HepG2 (cell line): ENCODE measurements at regions not wholly inside any gene's neighbourhood (a gene's known extent, or its start where the extent isn't known, plus 50 kb on each side); places are given as distances from the start of the nearest gene placed in this dataset.

ENCODE experiments used
- BCL6 ChIP-seq: IDR thresholded peaks from 2 replicates; pipeline ENCODE4 v1.6.1; 2016; ENCODE audit warnings: missing genetic modification reagents, missing compliant biosample characterization
- BHLHE40 ChIP-seq: IDR thresholded peaks from 2 replicates; pipeline ENCODE4 v1.6.1; 2011; ENCODE audit warnings: low read length, improper control_type of control experiment
- CAMTA2 ChIP-seq: sonication (generic); formaldehyde crosslinking; IDR thresholded peaks from 2 replicates; pipeline ENCODE4 v1.4.0; 2020; ENCODE audit warnings: mild to moderate bottlenecking, missing genetic modification reagents, borderline replicate concordance
- FOXA3 ChIP-seq: IDR thresholded peaks from 2 replicates; pipeline ENCODE4 v1.6.1; 2016; ENCODE audit warnings: missing genetic modification reagents, missing compliant biosample characterization
- FOXO1 ChIP-seq: sonication (generic); formaldehyde crosslinking; IDR thresholded peaks from 2 replicates; pipeline ENCODE4 v1.4.0; 2020; ENCODE audit warnings: missing genetic modification reagents
- GMEB2 ChIP-seq: IDR thresholded peaks from 2 replicates; pipeline ENCODE4 v1.6.1; 2016; ENCODE audit warnings: missing biosample characterization, missing genetic modification reagents, low read depth
- HMG20B ChIP-seq: conservative IDR thresholded peaks from 2 replicates; pipeline ENCODE4 v1.6.1; 2016; ENCODE audit warnings: missing genetic modification reagents, missing compliant biosample characterization
- HNF1B ChIP-seq: sonication (generic); formaldehyde crosslinking; IDR thresholded peaks from 2 replicates; pipeline ENCODE4 v1.5.1; 2020; ENCODE audit warnings: mild to moderate bottlenecking, moderate library complexity, missing genetic modification reagents
- ISX ChIP-seq: sonication (generic); formaldehyde crosslinking; conservative IDR thresholded peaks from 2 replicates; pipeline ENCODE4 v1.5.0; 2020; ENCODE audit warnings: missing genetic modification reagents
- KLF11 ChIP-seq: IDR thresholded peaks from 2 replicates; pipeline ENCODE4 v1.6.1; 2016; ENCODE audit warnings: missing compliant biosample characterization
- NR3C1 ChIP-seq: sonication (generic); formaldehyde crosslinking; IDR thresholded peaks from 2 replicates; pipeline ENCODE4 v1.4.0; 2020; ENCODE audit warnings: missing genetic modification reagents
- ONECUT2 ChIP-seq: sonication (generic); formaldehyde crosslinking; IDR thresholded peaks from 2 replicates; pipeline ENCODE4 v1.4.0; 2020; ENCODE audit warnings: missing genetic modification reagents
- PAF1 ChIP-seq: IDR thresholded peaks from 2 replicates; pipeline ENCODE4 v1.6.1; 2016; ENCODE audit warnings: missing genetic modification reagents, missing compliant biosample characterization
- PHF20 ChIP-seq: sonication (generic); formaldehyde crosslinking; IDR thresholded peaks from 2 replicates; pipeline ENCODE4 v1.5.0; 2020; ENCODE audit warnings: mild to moderate bottlenecking, missing genetic modification reagents
- PHF5A ChIP-seq: IDR thresholded peaks from one replicate; pipeline ENCODE4 v1.6.1; 2018; ENCODE audit warnings: low read depth, missing genetic modification reagents; ENCODE audit not compliant: unreplicated experiment
- SOX5 ChIP-seq: IDR thresholded peaks from 2 replicates; pipeline ENCODE4 v1.6.1; 2016; ENCODE audit warnings: borderline replicate concordance
- TCF7 ChIP-seq: sonication (generic); IDR thresholded peaks from 2 replicates; pipeline ENCODE4 v1.6.1; 2016; ENCODE audit warnings: antibody characterized with exemption, low read depth
- THYN1 ChIP-seq: sonication (generic); formaldehyde crosslinking; IDR thresholded peaks from 2 replicates; pipeline ENCODE4 v1.8.1; 2023; ENCODE audit warnings: low read depth, mild to moderate bottlenecking, moderate library complexity, missing genetic modification reagents, borderline replicate concordance
- ZNF138 ChIP-seq: sonication (generic); formaldehyde crosslinking; IDR thresholded peaks from 2 replicates; pipeline ENCODE4 v1.5.0; 2020; ENCODE audit warnings: mild to moderate bottlenecking, low read depth, missing genetic modification reagents
- ZNF24 ChIP-seq: fragments of 450-650 bp; IDR thresholded peaks from 2 replicates; pipeline ENCODE4 v1.6.1; 2017; ENCODE audit warnings: antibody characterized with exemption, mild to moderate bottlenecking
- ZNF251 ChIP-seq: sonication (generic); formaldehyde crosslinking; IDR thresholded peaks from 2 replicates; pipeline ENCODE4 v1.9.0; 2021; ENCODE audit warnings: mild to moderate bottlenecking, missing genetic modification reagents
- ZNF432 ChIP-seq: sonication (generic); formaldehyde crosslinking; IDR thresholded peaks from 2 replicates; pipeline ENCODE4 v1.5.0; 2020; ENCODE audit warnings: missing genetic modification reagents, mild to moderate bottlenecking, borderline replicate concordance
- ZNF569 ChIP-seq: sonication (generic); formaldehyde crosslinking; IDR thresholded peaks from 2 replicates; pipeline ENCODE4 v1.5.0; 2020; ENCODE audit warnings: mild to moderate bottlenecking, missing genetic modification reagents, moderate library complexity, borderline replicate concordance
- ZNF580 ChIP-seq: IDR thresholded peaks from 2 replicates; pipeline ENCODE4 v1.6.1; 2016; ENCODE audit warnings: low read depth, borderline replicate concordance
- ZNF678 ChIP-seq: sonication (generic); formaldehyde crosslinking; IDR thresholded peaks from 2 replicates; pipeline ENCODE4 v1.4.0; 2020; ENCODE audit warnings: mild to moderate bottlenecking, missing genetic modification reagents
- ZZZ3 ChIP-seq: sonication (generic); formaldehyde crosslinking; IDR thresholded peaks from 2 replicates; pipeline ENCODE4 v1.4.0; 2020; ENCODE audit warnings: missing genetic modification reagents, mild to moderate bottlenecking, borderline replicate concordance
- TF ChIP-seq, protein P1 (sequence below): IDR thresholded peaks from 2 replicates; pipeline ENCODE4 v1.6.1; 2016; ENCODE audit warnings: mild to moderate bottlenecking
- TF ChIP-seq, protein P2 (sequence below): sonication (generic); formaldehyde crosslinking; IDR thresholded peaks from 2 replicates; pipeline ENCODE4 v1.8.0; 2022; ENCODE audit warnings: low read depth, missing genetic modification reagents

DNA sequence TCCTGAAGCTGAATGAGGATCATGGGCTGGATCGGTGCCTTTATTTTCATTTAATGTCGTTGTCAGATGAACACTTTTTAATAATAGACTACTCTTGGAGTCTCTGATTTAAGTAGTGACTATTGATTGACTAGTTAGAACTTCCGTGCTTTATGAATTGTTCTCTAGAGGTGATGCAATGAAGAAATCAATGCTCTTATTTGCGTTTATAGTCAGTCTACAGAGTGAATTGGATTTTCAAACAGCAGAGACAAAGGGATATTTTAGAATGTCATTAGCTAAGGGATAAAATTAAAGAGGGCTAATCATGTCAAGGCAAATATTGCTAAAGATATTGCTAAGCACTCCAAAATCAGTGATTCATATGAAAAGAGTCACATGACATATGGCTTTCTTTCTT lies 652.0 kb upstream of the NRP1 start (continued):
- TF ChIP-seq, protein P1, sequence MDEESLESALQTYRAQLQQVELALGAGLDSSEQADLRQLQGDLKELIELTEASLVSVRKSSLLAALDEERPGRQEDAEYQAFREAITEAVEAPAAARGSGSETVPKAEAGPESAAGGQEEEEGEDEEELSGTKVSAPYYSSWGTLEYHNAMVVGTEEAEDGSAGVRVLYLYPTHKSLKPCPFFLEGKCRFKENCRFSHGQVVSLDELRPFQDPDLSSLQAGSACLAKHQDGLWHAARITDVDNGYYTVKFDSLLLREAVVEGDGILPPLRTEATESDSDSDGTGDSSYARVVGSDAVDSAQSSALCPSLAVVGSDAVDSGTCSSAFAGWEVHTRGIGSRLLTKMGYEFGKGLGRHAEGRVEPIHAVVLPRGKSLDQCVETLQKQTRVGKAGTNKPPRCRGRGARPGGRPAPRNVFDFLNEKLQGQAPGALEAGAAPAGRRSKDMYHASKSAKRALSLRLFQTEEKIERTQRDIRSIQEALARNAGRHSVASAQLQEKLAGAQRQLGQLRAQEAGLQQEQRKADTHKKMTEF, result 0 out of 2 replicates have a peak, but pooled peaks have one; percentile 22
- TF ChIP-seq ZNF678 (CRISPR knock-in tag) (no peak), ZZZ3 (CRISPR knock-in tag) (no peak), FOXA3 (CRISPR knock-in tag) (peak; percentile 51; the same call in 1 of the 2 replicates), ZNF251 (CRISPR knock-in tag) (no peak), ZNF432 (no peak), PHF5A (CRISPR knock-in tag) (no peak), ISX (CRISPR knock-in tag) (no peak), PAF1 (CRISPR knock-in tag) (no peak), KLF11 (CRISPR knock-in tag) (no peak), CAMTA2 (CRISPR knock-in tag) (no peak), ZNF569 (CRISPR knock-in tag) (no peak), TCF7 (peak; percentile 47; the same call in 1 of the 2 replicates), HMG20B (CRISPR knock-in tag) (peak; percentile 75; the same call in 1 of the 2 replicates), PHF20 (CRISPR knock-in tag) (no peak), ZNF580 (CRISPR knock-in tag) (no peak), FOXO1 (CRISPR knock-in tag) (no peak), BHLHE40 (no peak), THYN1 (no peak), HNF1B (CRISPR knock-in tag) (no peak), SOX5 (CRISPR knock-in tag) (peak; percentile 78), BCL6 (CRISPR knock-in tag) (peak; percentile 24; the same call in 1 of the 2 replicates), ZNF138 (no peak), ZNF24 (0 out of 2 replicates have a peak, but pooled peaks have one; percentile 12), NR3C1 (CRISPR knock-in tag) (no peak), ONECUT2 (CRISPR knock-in tag) (peak; percentile 75), GMEB2 (CRISPR knock-in tag) (no peak)
- TF ChIP-seq, protein P2, sequence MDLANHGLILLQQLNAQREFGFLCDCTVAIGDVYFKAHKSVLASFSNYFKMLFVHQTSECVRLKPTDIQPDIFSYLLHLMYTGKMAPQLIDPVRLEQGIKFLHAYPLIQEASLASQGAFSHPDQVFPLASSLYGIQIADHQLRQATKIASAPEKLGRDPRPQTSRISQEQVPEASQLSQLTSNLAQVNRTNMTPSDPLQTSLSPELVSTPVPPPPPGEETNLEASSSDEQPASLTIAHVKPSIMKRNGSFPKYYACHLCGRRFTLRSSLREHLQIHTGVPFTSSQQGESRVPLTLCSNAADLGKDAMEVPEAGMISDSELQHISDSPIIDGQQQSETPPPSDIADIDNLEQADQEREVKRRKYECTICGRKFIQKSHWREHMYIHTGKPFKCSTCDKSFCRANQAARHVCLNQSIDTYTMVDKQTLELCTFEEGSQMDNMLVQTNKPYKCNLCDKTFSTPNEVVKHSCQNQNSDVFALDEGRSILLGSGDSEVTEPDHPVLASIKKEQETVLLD, result no peak
